Activated CD8-positive, alpha-beta memory T cell treated with anti-CD3 and anti-CD28 coated beads, Interleukin-2, amount 10 ng/mL, durations not matched to agents 7 days and 5 days (primary cell): ENCODE measurements at regions not wholly inside any gene's neighbourhood (a gene's known extent, or its start where the extent isn't known, plus 50 kb on each side); places are given as distances from the start of the nearest gene placed in this dataset.

ENCODE experiments used
- ATAC-seq: fragments of 150-1000 bp; cut with Tn5 transposase; one replicate; pipeline ENCODE4 v1.10.0; 2021; ENCODE audit warnings: moderate library complexity
- CTCF ChIA-PET: fragments of 350-600 bp; sonication (Branson Sonifier 250); formaldehyde crosslinking; loops from one replicate; lab custom pipeline; 2021; ENCODE audit warnings: antibody characterized with exemption; lab: Charles Lee
- DNase-seq: peaks from one replicate; pipeline ENCODE4 v3.0.0-alpha.2; 2020
- H3K27ac Mint-ChIP-seq: one replicate; pipeline ENCODE4 v1.8.0; 2021; ENCODE audit warnings: mild to moderate bottlenecking, mixed read lengths
- H3K27me3 Mint-ChIP-seq: one replicate; pipeline ENCODE4 v1.8.0; 2021; ENCODE audit warnings: mixed read lengths
- H3K36me3 Mint-ChIP-seq: one replicate; pipeline ENCODE4 v1.8.0; 2021; ENCODE audit warnings: mild to moderate bottlenecking, mixed read lengths
- H3K4me1 Mint-ChIP-seq: one replicate; pipeline ENCODE4 v1.8.0; 2021; ENCODE audit warnings: mixed read lengths
- H3K4me3 Mint-ChIP-seq: one replicate; pipeline ENCODE4 v1.8.0; 2021; ENCODE audit warnings: mild to moderate bottlenecking, moderate library complexity, mixed read lengths
- H3K9me3 Mint-ChIP-seq: one replicate; pipeline ENCODE4 v1.8.0; 2022; ENCODE audit warnings: low read depth, mixed read lengths

DNA sequence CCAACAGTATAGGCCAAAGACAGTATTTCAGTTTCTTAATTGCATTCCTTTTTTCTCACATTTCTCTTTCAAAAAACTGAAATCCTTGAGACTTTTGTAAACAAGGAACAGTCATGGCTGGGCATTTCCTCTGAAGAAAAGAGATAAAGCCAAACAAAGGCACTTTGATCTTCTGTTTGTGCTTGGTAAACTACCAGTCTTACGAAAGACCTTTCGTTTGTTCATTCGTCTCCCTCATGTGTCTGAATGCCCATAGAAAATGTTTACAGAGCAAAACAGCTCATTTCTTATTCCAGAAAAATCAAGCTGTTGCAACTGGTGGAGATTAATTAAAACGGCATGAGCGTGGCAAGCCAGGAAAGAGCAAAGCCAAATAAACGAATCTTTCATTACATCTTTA is 178.0 kb downstream of the GASK1B start:
- no peak overlapping the region for H3K27ac Mint-ChIP-seq

DNA sequence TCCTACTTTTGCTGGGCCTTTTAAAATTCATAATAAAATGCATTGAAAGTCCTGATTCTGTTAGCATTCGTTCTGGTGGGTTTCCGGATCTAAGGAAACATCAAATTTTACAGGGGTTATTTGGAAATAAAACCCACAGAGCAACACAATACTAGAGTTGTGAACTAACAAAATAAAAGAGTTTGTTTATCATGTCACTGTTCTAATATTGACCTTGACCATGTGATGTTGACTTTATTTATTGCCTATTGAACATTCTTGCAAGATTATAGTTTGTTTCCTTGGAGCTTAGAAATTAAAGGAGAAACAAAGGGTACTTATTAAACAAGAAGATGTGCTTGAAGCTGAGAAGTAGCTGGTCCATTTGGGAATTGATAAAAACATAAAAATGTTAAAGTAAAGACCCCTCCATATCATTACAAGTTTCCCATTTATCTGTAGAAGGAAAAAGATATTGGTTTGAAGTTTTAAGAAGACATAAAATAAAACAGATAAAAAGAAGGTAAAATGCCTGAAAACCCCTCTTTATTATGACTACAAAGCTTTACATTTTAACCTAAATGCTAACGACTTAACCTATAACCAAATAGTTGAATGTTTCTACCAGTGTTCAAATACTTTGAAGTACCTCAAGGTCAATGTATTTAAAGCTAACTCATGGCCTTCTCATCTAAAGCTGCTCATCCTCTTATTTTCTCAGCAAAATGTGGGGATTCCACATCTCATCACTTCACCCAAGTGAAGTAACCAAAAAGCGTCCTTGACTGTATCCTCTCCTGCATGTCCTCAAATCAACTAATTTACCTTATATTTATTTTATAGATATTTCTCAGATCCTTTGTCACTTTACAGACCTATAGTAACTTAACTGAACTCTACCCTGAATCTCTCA is 179.6 kb downstream of the GASK1B start:
- Mint-ChIP-seq H3K36me3 (no peaks in the 10 kb centered on the region), H3K4me1 (no peaks in the 10 kb centered on the region), H3K27me3 (peaks cover 3% of the 10 kb centered on the region), H3K27ac (no peak overlapping the region), H3K4me3 (no peak overlapping the region), H3K9me3 (no peaks in the 10 kb centered on the region)
- DNase-seq (no peak), ATAC-seq (no peak)
- CTCF ChIA-PET: no interaction called here

More for the DNA sequence above, 178.0 kb downstream of the GASK1B start:
- CTCF ChIA-PET: interaction anchor here (0.7 kb wide), 1 partner anchor 119 kb away, joined by 3 read pairs; no protein-coding TSS in a partner anchor
- DNase-seq (no peak), ATAC-seq (no peak)
- H3K36me3 Mint-ChIP-seq: no peaks in the 10 kb centered on the region
- H3K27me3 Mint-ChIP-seq: peaks cover 3% of the 10 kb centered on the region
- no peak overlapping the region for H3K4me3 Mint-ChIP-seq
- H3K9me3 Mint-ChIP-seq: no peaks in the 10 kb centered on the region
- no peaks in the 10 kb centered on the region for H3K4me1 Mint-ChIP-seq

DNA sequence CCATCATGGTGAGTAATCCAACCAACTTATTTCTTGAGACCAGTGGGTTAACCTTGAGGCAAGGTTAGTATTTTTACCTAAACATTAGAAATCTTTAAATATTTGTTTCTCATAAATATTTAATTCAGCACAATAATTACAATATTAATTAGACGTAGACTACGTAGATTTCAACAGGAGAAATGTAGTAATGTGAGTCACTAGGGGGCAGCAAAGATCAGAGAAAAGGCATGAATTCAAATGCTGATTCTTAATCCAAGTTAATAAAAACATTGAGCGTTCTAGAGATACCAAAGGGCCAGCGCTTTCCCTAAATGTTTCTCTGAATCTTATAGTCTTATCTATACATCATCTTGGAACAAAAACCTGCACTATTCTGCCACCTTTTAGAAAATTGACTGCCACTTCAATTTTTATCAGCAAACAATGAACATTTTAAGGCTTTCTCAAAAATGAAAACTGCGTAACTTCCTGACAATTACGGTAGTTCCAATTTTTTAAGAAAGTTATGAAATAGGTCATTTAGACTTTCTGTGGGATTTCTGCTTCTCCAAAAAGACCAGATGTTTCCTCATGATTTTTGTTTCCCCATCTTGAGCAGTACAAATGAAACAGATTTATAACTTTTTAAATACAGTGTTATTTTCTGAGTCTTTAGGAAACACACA is 180.7 kb downstream of the GASK1B start:
- Mint-ChIP-seq H3K9me3 (no peaks in the 10 kb centered on the region), H3K36me3 (no peaks in the 10 kb centered on the region), H3K4me1 (no peaks in the 10 kb centered on the region), H3K4me3 (no peak overlapping the region), H3K27me3 (peaks cover under 1% of the 10 kb centered on the region), H3K27ac (no peak overlapping the region)
- CTCF ChIA-PET: no interaction called here
- DNase-seq (no peak), ATAC-seq (no peak)

DNA sequence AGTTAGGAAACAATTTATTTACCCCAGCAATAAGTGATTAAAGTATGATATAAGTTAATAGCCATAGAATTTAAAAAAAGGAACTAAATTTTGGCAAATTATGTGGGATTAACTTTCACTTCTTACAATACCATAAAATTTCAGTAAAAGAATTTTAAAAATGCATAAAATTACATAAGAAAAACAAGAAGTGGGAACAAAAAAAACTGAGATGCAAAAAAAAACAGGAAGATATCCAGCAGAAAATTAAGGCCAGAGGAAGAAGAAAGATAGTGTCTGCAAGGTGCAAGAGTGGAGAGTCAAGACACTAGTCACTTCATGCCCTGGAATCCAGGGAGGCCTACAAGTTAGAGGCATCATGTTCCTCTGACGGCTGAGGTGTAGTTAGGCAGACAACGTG is 184.2 kb downstream of the GASK1B start:
- ATAC-seq (no peak), DNase-seq (no peak)
- H3K36me3 Mint-ChIP-seq: no peaks in the 10 kb centered on the region
- CTCF ChIA-PET: no interaction called here
- H3K4me3 Mint-ChIP-seq: no peak overlapping the region
- H3K27ac Mint-ChIP-seq: no peak overlapping the region
- H3K27me3 Mint-ChIP-seq: no peaks in the 10 kb centered on the region
- H3K9me3 Mint-ChIP-seq: no peaks in the 10 kb centered on the region
- no peaks in the 10 kb centered on the region for H3K4me1 Mint-ChIP-seq

DNA sequence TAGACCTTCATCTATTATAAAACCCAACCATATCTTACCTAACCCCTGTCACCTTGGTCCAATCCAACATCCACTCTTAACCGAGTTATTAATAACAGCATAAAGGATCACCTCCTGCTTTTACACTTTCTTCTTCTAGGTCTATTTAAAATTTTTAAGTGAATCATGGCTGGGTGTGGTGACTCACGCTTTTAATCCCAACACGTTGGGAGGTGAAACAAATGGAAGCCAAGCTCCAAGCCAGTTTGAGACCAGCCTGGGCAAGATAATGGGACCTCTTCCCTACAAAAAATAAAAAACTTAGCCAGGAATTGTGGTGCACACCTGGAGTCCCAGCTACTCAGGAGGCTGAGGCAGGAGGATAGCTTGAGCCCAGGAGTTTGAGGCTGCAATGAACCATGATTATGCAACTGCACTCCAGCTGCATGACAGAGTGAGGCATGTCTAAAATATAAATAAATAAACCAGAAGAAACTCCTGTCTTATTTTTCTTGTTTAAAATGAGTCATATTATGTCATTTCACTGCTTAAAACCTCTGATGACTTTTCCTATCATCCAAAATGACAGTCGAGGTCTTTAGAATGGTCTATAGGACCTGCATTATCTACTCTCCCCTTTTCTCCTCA is 188.4 kb downstream of the GASK1B start:
- Mint-ChIP-seq H3K4me1 (no peaks in the 10 kb centered on the region), H3K27me3 (no peaks in the 10 kb centered on the region), H3K9me3 (no peaks in the 10 kb centered on the region), H3K4me3 (no peak overlapping the region), H3K36me3 (no peaks in the 10 kb centered on the region), H3K27ac (no peak overlapping the region)
- no peak for ATAC-seq
- DNase-seq: no peak
- CTCF ChIA-PET: no interaction called here

DNA sequence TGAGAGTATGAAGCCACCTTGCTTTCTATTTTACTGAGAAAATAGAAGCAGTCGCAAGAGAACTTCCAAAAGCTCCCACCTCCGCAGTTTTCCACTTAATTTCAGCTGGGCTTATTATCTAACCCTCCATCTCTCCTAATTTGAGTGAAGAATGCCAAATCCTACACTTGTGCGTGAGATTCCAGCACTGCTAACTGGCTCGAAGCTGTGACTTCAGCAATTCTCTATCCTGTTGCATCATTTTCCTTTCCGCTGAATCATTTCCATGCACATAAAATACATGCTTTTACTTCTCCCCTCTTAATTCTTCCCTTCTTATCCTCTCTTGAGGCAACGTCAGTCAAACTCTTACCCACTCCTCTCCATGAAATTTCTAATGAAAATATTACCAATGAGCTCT is 189.5 kb downstream of the GASK1B start:
- Mint-ChIP-seq H3K27ac (no peak overlapping the region), H3K27me3 (peaks cover 4% of the 10 kb centered on the region), H3K9me3 (no peaks in the 10 kb centered on the region), H3K4me1 (no peaks in the 10 kb centered on the region), H3K4me3 (no peak overlapping the region), H3K36me3 (no peaks in the 10 kb centered on the region)
- ATAC-seq (no peak), DNase-seq (no peak)
- CTCF ChIA-PET: no interaction called here

DNA sequence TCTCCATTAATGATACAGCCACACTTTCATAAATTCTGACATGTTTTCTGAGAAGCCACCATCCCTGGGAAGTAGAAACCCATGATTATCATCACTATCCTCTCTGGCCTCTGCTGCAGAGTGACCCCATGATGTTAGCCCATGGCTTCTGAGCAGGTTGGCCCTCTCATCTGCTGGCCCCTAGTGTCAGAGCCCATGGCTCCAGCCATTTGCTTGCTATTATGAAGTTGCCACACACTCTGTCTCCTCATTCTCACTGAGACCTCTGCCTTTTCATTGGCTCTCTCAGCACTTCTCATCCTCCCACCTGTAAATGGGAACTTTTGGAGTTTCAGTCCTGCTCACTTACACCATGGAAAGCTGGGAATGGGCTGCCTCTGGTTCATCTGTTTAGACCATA is 192.7 kb downstream of the GASK1B start:
- no peak for DNase-seq
- Mint-ChIP-seq H3K36me3 (no peaks in the 10 kb centered on the region), H3K27ac (no peak overlapping the region)

DNA sequence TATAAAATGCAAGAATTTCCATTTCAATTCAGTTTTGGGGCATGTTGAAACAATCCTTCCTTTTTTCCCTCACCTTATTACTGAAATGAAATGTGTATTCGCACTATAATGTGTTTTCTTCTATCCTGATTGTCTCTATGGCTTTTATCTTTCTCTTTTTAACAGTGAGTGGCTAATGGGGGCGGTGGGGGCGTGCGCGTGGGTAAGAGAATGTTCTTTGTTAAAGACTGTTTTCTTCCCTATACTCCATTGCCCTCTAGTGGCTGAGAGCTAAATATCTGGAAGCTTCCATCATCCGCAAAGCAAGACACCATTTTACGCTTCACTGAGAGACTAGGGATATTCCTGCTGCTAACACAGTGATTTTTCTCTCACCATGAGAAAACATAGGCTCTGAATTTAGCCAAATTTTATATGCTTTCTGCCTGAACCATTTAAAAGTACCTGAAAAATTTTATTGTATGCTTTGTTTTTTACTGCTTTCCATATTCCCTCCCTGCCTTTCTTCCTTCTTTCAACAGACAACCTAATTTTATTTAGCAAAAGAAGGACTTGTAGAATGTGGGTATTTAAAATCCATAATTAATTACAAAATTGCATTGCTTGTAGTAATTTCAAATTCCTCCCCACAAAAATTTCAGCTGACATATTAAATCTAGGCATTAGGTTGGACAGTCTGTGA is 194.0 kb downstream of the GASK1B start:
- CTCF ChIA-PET: interaction anchor here (0.7 to 1.2 kb wide), 3 partner anchors 306 to 760 kb away, joined by 3 to 4 read pairs (median 3); no protein-coding TSS in a partner anchor
- Mint-ChIP-seq H3K36me3 (no peaks in the 10 kb centered on the region), H3K4me1 (no peaks in the 10 kb centered on the region)

More for the DNA sequence above, 192.7 kb downstream of the GASK1B start:
- no peak for ATAC-seq
- H3K9me3 Mint-ChIP-seq: no peaks in the 10 kb centered on the region
- no peak overlapping the region for H3K4me3 Mint-ChIP-seq
- H3K4me1 Mint-ChIP-seq: no peaks in the 10 kb centered on the region
- CTCF ChIA-PET: no interaction called here
- peaks cover 4% of the 10 kb centered on the region for H3K27me3 Mint-ChIP-seq

DNA sequence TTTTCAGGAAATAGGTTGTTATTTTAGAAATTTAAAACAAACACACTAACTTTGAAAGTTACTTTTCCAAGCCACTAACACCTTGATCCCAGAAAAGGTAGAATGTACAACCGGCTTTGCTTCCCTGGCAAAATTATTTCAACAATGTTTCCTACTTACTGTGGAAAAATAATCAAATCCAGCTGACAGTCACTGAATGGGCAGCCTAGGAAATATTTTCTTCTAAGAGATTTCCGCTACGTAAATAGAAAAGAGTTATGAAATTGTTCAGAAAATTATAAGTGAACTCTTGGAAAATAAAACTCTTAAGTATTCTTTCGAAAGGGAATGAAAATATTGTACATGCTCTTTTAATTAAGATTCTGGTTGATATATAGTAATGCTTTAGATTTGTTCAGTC is 195.7 kb downstream of the GASK1B start:
- DNase-seq: no peak
- Mint-ChIP-seq H3K4me1 (no peaks in the 10 kb centered on the region), H3K36me3 (no peaks in the 10 kb centered on the region), H3K9me3 (no peaks in the 10 kb centered on the region), H3K27ac (no peak overlapping the region), H3K27me3 (peaks cover 4% of the 10 kb centered on the region), H3K4me3 (no peak overlapping the region)
- ATAC-seq: no peak
- CTCF ChIA-PET: no interaction called here

More for the DNA sequence above, 194.0 kb downstream of the GASK1B start:
- Mint-ChIP-seq H3K4me3 (no peak overlapping the region), H3K27ac (no peak overlapping the region), H3K27me3 (peaks cover 4% of the 10 kb centered on the region), H3K9me3 (no peaks in the 10 kb centered on the region)
- ATAC-seq (peak; percentile 33), DNase-seq (no peak)

DNA sequence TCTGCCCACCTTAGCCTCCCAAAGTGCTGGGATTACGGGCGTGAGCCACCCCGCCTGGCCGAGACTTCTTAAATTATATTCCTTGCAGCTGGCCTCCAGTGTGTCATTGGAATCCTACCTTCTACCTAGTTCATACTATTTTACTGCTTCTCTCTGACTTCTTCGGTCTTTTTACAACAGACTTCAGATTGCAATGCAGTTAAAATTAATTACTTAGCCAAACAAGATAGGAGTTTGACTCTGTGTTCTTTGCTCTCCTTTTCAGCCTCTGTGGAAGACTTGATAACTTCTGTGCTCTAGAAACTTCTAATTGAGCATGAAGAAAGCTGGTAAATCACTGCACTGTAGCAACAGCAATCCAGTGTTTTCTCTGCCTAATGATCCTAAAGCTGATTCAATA is 199.5 kb downstream of the GASK1B start:
- Mint-ChIP-seq H3K4me1 (no peaks in the 10 kb centered on the region), H3K9me3 (no peaks in the 10 kb centered on the region), H3K27me3 (no peaks in the 10 kb centered on the region), H3K4me3 (no peak overlapping the region), H3K36me3 (no peaks in the 10 kb centered on the region), H3K27ac (no peak overlapping the region)
- no peak for ATAC-seq
- CTCF ChIA-PET: no interaction called here
- no peak for DNase-seq

DNA sequence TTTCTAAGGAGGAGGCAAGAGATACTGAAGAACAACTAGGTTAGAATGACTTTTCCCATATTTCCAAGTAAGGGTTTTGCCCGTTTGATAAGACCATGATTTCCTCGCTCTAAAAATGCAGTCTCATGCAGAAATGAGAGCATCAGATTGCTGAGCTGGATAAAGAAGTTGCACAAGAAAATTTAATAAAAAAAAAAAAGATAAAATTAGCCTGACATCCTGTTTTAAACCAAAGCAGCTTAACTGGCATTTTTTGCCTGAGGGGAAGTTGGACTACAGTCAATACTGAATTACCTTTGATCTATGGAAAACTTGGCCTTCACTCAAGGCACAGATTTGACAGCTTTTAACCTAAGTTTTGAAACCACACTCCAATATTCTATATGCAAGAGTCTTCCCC is 208.4 kb downstream of the GASK1B start:
- ATAC-seq (no peak), DNase-seq (no peak)
- no peak overlapping the region for H3K4me3 Mint-ChIP-seq
- no peaks in the 10 kb centered on the region for H3K27me3 Mint-ChIP-seq
- no peaks in the 10 kb centered on the region for H3K36me3 Mint-ChIP-seq
- CTCF ChIA-PET: no interaction called here
- no peak overlapping the region for H3K27ac Mint-ChIP-seq
- H3K4me1 Mint-ChIP-seq: no peaks in the 10 kb centered on the region
- no peaks in the 10 kb centered on the region for H3K9me3 Mint-ChIP-seq

DNA sequence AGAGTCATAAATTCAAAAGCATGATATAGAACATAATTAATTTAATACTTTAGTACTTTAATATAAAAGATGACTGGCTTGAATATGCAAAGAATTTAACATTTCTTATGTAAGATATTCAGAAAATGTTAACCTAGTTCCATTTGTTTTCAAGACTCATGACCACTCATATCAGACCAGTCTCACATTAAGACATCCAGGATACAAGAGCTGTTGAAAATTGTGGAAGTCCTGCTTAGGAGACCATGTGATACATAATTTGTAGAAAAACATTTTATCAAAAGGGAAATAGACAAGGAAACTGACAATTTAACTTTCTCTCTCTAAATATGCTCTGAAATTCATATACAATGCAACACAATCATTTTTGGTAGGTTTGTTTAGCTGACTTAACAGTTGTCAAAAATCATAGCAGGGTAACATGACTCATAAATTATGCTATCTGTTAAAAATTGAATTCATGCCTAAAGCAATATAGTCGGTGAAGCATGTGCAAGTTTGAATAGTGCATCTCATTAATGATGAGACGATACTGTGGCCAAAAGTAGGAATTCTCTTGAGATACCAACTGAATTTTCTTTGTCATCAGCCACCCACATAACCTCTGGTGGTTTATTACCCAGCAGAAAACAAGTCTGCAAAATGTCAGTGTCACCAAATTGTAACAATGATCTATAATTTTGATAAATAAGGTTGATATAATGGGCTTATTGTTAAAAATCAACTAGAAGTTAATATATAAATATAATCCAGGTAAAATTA is 211.4 kb downstream of the GASK1B start:
- Mint-ChIP-seq H3K27ac (no peak overlapping the region), H3K9me3 (no peaks in the 10 kb centered on the region), H3K4me1 (no peaks in the 10 kb centered on the region), H3K36me3 (no peaks in the 10 kb centered on the region), H3K4me3 (no peak overlapping the region), H3K27me3 (no peaks in the 10 kb centered on the region)
- CTCF ChIA-PET: no interaction called here
- ATAC-seq (no peak), DNase-seq (no peak)

DNA sequence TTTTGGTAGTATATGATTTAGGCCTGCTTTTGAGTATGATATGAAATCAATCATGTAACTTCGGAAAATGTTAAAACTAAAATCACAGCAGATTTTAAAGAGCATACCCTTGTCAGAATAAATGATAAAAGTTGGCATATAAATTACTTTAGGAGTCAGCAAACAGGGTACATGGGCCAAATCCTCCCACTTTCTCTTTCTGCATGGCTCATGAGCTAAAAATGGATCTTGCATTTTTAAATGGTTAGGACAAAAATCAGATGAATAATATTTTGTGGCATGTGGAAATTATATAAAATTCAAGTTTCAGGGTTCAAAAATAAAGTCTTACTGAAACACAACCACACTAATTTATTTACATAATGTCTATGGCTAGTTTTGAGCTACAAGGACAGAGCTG is 214.9 kb downstream of the GASK1B start:
- Mint-ChIP-seq H3K4me3 (no peak overlapping the region), H3K4me1 (no peaks in the 10 kb centered on the region), H3K27me3 (no peaks in the 10 kb centered on the region), H3K9me3 (no peaks in the 10 kb centered on the region), H3K27ac (no peak overlapping the region), H3K36me3 (no peaks in the 10 kb centered on the region)
- ATAC-seq (no peak), DNase-seq (no peak)
- CTCF ChIA-PET: no interaction called here
